Right lung (tissue), 2 donors: ENCODE measurements at regions not wholly inside any gene's neighbourhood (a gene's known extent, or its start where the extent isn't known, plus 50 kb on each side); places are given as distances from the start of the nearest gene placed in this dataset.
"Not testable (repeated sequence)": the region's sequence is repeated elsewhere in the genome, so short reads cannot be mapped to it uniquely, and the experiment has no call there.

Experiments
- DNase-seq, 2 donors: peaks; one replicate each; pipeline ENCODE4 v3.0.0-alpha.2; 2013

GRCh38 chr16:10232757-10233156 lies 50.5 kb upstream of the GRIN2A start:
- DNase-seq, result no peak

DNA sequence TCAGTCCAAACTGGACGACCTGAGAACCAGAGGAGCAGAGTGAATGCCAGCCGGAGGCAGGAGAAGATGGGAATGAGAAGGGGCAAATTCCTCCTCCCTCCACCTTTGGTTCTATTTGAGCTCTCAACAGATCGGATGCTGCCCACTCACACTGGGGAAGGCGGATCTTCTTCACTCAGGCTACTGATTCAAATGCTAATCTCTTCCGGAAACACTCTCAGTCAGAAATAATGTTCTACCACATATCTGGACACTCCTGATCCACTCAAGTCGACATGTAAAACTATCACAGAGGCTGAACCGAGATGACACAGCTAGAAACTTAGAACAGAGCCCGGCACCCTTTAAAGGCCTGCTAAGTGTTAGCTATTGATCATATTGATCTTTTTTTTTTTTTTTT lies 57.4 kb upstream of the GRIN2A start:
- DNase-seq, result no peak

DNA sequence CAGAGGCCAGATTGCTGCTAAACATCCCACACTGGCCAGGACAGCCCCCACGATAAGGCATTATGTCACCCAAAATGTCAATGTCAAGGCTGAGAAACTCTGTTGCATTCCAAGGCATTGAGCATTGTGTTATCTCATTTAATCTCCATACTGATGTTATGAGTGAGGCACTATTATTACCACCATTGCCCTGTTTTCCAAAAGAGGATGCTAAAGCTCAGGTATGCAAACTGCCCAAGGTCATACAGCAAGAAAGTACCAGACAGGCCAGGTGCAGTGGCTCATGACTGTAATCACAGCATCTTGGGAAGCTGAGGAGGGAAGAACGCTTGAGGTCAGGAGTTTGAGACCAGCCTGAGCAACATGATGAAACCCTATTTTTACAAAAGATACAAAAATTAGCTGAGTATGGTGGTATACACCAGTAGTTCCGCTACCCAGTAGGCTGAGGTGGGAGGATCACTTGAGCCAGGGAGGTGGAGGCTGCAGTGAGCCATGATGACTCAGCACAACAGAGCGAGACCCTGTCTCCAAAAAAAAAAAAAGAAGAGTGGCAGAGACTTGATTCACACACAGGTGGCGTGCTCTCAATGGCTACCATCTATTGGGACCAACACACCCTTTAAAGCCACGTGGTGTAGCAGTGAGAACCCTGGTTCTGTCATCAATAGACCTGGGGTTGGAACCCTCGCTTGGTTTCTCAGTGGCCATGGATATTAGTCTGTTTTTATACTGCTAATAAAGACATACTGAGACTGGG lies 58.8 kb upstream of the GRIN2A start:
- no peak for DNase-seq

- no peak for DNase-seq
These were observed 59.9 kb upstream of the GRIN2A start for GRCh38 chr16:10242097-10242496.

- no peak for DNase-seq
These were observed 60.7 kb upstream of the GRIN2A start for GRCh38 chr16:10242916-10243315.

DNA sequence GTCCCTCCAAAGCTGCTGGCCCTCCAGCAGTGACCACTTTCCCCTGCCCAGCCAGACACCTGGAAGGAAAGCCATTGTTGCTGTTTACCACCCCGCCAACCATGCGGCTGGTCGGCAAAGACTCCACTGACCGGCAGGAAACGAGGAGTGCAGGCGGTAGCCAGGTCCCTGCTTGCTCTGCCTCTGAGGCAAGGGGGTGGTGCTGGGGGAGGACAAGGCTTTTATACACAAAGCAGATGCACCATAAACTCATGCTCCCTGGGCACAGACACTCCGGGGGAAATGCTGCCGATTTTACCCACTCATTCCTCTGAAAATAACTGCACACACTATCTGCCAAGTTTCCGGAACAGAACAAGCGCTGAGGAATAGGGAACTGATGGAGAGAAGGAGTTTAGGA lies 62.8 kb upstream of the GRIN2A start:
- DNase-seq, result no peak

DNA sequence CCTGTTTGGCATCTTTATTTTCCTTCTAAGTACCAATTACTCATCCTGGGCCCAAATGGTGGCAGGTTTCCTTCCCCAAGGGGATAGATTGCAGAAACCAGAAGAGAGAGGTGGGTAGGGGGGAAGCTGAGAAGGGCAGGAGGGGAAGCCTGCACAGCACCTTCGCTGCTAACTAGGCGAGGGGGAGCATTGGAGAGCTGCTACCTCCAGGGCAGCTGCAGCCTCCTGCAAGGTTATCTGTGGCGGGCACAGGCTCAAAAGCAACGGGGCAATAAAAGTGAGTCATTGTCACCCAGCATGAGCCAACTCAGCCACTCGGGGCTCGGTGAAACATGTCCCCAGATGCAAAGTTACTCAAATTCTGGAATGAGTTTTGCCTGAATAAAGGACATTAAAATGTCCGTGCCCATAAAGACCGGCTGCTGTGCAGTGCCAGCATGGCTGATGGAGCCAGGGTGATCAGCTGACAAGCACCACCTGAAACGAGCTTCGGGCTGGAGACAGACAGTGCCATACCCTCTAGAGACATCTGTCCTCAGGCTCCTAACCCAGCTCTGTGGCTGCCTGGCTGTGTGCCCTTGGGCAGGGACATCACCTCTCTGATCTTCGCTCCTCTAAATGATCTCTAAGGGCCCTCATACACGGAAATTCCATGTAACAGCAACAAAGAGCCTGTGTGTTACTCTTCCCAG lies 68.1 kb upstream of the GRIN2A start:
- DNase-seq, result no peak

GRCh38 chr16:10252155-10252554 lies 69.9 kb upstream of the GRIN2A start:
- no peak for DNase-seq

DNA sequence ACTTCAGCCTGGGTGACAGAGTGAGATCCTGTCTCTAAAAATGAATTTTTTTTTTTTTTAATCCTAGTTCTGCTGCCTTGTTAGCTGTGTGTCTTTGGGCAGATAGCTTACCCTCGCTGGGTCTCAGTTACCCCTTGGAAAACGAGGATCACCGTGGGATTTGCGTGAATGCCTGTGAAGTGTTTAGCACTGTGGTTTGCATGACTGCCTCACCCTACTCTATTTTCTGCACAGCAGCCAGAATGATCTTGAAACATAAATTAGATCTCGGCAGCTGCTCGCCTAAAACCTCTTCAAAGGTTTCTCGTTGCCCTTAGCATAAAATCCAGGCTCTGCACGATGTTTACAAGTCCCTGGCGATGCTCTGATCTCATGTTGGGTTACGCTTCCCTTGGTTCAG lies 71.2 kb upstream of the GRIN2A start:
- no peak for DNase-seq

DNA sequence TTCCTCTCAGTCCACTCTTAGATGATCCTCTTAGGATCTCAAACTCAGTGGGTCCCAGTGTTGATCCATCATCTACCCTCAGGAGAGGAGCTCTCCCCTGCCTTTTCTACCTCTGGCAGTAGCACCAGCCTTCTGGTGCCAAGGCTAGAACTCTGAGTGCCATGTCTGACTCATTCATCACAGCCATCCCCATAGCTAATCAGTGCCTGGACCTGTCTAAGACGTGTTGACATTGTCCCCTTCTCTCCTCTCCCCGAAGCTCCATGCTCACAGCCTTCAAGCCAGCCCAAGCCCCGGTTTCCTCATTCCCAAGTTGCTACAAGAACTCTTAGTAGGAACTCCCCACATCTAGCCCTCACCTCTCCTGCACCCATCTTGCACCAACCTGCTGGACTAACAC lies 73.5 kb upstream of the GRIN2A start:
- no peak for DNase-seq

DNA sequence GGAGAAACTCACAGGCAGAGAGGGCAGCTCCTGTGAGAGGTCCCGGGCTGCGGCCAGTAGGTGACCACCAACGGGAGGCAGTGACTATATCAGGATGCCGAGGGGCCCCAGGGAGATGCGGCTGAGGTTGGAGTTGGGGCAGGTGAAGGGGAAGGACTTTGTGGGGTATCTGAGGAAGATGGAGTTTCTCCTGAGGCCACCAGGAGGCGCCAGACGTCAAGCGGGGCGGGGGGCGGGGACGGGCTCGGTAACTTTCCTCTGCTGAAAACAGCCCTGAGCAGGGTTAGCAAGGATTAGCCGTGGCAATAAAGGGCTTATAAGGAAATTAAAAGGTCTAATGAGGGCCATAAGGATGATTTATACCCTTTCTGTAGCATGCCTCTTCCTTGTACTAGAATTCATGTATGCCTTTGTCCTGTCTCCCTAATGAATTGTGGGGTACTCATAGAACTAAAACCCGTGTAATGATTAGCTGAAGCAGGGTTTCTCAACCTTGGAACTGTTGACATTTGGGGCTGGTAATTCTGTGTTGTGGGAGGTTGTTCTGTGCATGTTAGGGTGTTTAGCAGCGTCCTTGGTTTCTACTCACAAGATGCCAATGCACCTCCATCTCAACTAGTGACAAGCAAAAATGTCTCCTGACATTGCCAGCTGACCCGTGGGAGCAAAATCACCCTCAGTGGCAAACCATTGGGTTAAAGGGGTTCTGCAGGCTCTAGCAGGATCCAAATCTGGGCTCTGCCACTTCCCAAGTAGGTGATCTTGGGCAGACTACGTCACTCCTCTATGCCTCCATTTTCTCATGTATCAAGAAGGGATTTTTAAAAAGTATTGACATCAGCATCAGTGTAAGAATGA lies 74.8 kb upstream of the GRIN2A start:
- DNase-seq, result peak; percentile 24 to 25

DNA sequence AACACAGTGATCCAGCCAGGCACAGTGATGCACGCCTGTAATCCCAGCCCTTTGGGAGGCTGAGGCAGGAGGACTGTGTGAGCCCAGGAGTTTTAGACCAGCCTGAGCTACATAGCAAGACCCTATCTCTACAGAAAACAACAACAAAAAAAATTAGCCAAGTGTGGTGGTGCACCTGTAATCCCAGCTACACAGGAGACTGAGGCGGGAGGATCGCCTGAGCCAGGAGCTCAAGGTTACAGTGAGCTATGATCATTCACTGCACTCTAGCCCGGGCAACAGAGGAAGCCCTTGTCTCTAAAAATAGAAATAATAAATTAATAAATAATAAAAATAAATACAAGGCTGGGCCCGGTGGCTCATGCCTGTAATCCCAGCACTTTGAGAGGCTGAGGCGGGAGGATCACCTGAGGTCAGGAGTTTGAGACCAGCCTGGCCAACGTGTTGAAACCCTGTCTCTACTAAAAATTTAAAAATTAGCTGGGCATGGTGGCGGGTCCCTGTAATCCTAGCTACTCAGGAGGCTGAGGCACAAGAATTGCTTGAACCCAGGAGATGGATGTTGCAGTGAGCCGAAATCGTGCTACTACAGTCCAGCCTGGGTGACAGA lies 75.5 kb upstream of the GRIN2A start:
- not testable (repeated sequence) for DNase-seq

DNA sequence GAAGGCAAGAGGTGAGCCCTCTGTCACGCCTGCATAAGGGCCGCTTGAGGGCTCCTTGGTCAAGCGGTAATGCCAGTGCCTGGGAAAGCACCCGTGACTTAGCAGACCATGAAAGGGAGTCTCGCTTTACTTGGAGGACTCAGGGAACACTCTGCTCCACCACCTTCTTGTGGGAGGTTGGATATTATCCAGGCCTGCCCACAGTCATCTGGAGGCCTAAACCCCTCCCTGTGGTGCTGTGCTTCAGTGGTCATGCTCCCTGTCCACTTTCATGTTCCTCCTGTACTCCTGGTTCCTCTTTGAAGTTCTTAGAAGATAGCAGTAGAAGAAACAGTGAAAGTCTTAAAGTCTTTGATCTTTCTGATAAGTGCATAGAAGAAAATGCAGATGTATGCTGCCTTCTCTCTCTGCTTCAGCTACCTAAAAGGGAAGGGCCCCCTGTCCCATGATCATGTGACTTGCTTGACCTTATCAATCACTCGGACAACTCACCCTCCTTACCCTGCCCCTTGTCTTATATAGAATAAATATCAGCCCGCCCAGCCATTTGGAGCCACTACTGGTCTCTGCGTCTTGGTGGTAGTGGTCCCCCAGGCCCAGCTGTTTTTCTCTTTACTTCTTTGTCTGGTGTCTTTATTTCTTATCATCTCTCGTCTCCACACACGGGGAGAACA lies 76.8 kb upstream of the GRIN2A start:
- DNase-seq, result not testable (repeated sequence)

GRCh38 chr16:10261077-10261476 lies 78.8 kb upstream of the GRIN2A start:
- no peak for DNase-seq

DNA sequence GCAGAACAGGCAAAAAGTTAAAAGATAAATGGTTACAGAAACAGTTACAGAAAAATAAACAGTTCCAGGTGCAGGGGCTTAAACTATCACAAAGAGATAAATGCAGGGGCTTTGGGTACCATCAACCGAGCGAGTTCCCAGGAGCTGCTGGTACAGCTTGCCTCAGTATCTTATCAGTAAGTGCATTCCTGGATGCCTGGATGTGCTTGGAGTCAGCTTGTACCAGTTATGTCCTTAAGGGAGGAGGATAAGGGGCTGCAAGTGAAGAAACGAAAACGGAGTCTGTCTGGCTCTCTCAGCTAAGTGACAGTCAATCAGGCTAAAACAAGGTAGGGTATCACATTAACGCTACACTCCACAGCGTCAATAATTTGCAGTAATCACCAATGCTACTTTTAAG lies 79.3 kb upstream of the GRIN2A start:
- not testable (repeated sequence) for DNase-seq

DNA sequence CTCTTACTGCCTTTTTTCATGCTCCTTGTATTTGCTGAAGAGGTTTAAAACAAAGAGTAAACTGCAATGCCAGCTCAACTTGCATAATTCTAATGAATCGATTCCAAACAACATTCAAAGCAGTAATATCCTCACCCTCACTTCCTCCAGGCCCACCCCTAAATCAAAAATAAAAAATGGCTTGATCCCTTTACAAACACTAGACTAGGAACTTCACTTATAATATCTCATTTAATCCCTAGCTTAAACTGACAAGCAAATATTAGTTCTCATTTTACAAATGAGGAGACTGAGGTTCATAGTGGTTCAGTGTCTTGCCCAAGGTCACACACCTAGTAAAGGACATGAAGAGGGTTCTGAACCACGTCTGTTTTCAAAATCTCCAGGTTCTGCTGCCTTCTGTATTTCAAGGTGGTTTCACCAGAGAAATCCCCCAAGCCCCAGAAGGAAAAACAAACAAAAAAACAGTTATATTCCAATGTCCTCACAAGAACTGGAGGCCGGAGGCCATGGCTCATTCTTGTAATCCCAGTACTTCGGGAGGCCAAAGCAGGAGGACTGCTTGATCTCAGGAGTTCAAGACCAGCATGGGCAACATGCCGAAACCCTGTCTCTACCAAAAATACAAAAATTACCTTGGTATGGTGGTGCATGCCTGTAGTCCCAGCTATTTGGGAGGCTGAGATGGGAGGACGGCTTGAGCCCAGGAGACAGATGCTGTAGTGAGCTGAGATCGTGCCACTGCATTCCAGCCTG lies 80.3 kb upstream of the GRIN2A start:
- DNase-seq, result no peak

GRCh38 chr16:10265770-10266615 lies 83.8 kb upstream of the GRIN2A start:
- DNase-seq, result no peak

DNA sequence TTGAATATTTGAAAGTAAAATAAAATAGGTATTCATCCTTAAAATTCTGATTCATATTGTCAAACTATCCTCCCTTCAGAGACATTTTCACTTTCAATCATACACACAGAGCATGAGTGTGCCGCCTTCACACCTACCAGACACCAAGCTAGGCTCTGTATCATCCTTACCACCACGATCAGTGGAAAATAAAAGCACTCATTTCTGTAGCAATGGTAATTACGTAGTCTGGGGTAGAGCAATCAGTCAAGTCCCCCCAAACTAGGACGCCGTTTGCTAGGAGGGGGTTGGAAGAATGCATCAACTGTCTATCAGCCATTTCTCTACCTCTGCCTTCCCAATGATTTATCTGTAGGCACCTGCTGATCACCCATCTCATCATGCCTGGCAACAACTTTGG lies 84.6 kb upstream of the GRIN2A start:
- no peak for DNase-seq

- DNase-seq, result no peak
These were observed 87.4 kb upstream of the GRIN2A start for GRCh38 chr16:10269632-10270031.
